Neural crest cell (in vitro differentiated cells): ENCODE measurements at regions not wholly inside any gene's neighbourhood (a gene's known extent, or its start where the extent isn't known, plus 50 kb on each side); places are given as distances from the start of the nearest gene placed in this dataset.

Source experiments
- DNase-seq: peaks from one replicate; pipeline ENCODE4 v3.0.0; 2021; ENCODE audit warnings: low read depth, mixed read lengths, low spot score
- H3K27ac Mint-ChIP-seq: one replicate; pipeline ENCODE4 v1.8.0; 2021; ENCODE audit warnings: mild to moderate bottlenecking, mixed read lengths; ENCODE audit not compliant: unreplicated experiment
- H3K27me3 Mint-ChIP-seq: 2 replicates; pipeline ENCODE4 v1.8.0; 2021; ENCODE audit warnings: low read depth, mild to moderate bottlenecking, mixed read lengths
- H3K36me3 Mint-ChIP-seq: 2 replicates; pipeline ENCODE4 v1.8.0; 2021; ENCODE audit warnings: low read depth, mild to moderate bottlenecking, mixed read lengths
- H3K4me1 Mint-ChIP-seq: 2 replicates; pipeline ENCODE4 v1.8.0; 2021; ENCODE audit warnings: mixed read lengths
- H3K4me3 Mint-ChIP-seq: one replicate; pipeline ENCODE4 v1.8.0; 2021; ENCODE audit warnings: mild to moderate bottlenecking, mixed read lengths
- H3K9me3 Mint-ChIP-seq: 2 replicates; pipeline ENCODE4 v1.8.0; 2021; ENCODE audit warnings: mixed read lengths
- CTCF ChIP-seq: fragments of 200-600 bp; sonication (generic); conservative IDR thresholded peaks from 2 replicates; pipeline ENCODE4 v1.5.0; 2021; ENCODE audit warnings: antibody characterized with exemption, mild to moderate bottlenecking

GRCh38 chr2:216781709-216782108, 78.2 kb downstream of the TNP1 start:
- peaks cover 7% of the 10 kb centered on the region for H3K36me3 Mint-ChIP-seq
- TF ChIP-seq CTCF: no peak
- peaks cover 16% of the 10 kb centered on the region for H3K9me3 Mint-ChIP-seq
- H3K4me3 Mint-ChIP-seq: no peak overlapping the region
- DNase-seq: no peak
- no peaks in the 10 kb centered on the region for H3K27me3 Mint-ChIP-seq
- peaks cover 43% of the 10 kb centered on the region for H3K4me1 Mint-ChIP-seq
- peak overlapping the region; percentile 23 for H3K27ac Mint-ChIP-seq

GRCh38 chr2:216780843-216781242, 79.0 kb downstream of the TNP1 start:
- Mint-ChIP-seq H3K27ac (no peak overlapping the region), H3K9me3 (peaks cover 16% of the 10 kb centered on the region), H3K36me3 (peaks cover 7% of the 10 kb centered on the region), H3K27me3 (no peaks in the 10 kb centered on the region), H3K4me3 (no peak overlapping the region), H3K4me1 (peaks cover 52% of the 10 kb centered on the region)
- no peak for TF ChIP-seq CTCF
- no peak for DNase-seq

GRCh38 chr2:216777637-216778273, 82.1 kb downstream of the TNP1 start:
- peaks cover 7% of the 10 kb centered on the region for H3K36me3 Mint-ChIP-seq
- H3K27me3 Mint-ChIP-seq: no peaks in the 10 kb centered on the region
- H3K27ac Mint-ChIP-seq: no peak overlapping the region
- peak; percentile 77 for TF ChIP-seq CTCF
- H3K4me3 Mint-ChIP-seq: peak overlapping the region; percentile 26
- H3K9me3 Mint-ChIP-seq: peaks cover 18% of the 10 kb centered on the region
- peak; percentile 19 for DNase-seq
- peaks cover 56% of the 10 kb centered on the region for H3K4me1 Mint-ChIP-seq

GRCh38 chr2:216776066-216776850, 80.9 kb upstream of the IGFBP5 start:
- Mint-ChIP-seq H3K27me3 (no peaks in the 10 kb centered on the region), H3K27ac (peak overlapping the region; percentile 52), H3K9me3 (peaks cover 21% of the 10 kb centered on the region), H3K4me1 (peaks cover 45% of the 10 kb centered on the region), H3K36me3 (peaks cover 10% of the 10 kb centered on the region), H3K4me3 (no peak overlapping the region)
- DNase-seq: no peak
- no peak for TF ChIP-seq CTCF

- Mint-ChIP-seq H3K27me3 (no peaks in the 10 kb centered on the region), H3K9me3 (peaks cover 23% of the 10 kb centered on the region), H3K4me3 (no peak overlapping the region), H3K4me1 (peaks cover 40% of the 10 kb centered on the region), H3K27ac (no peak overlapping the region), H3K36me3 (peaks cover 11% of the 10 kb centered on the region)
- DNase-seq: no peak
- no peak for TF ChIP-seq CTCF
Measured at GRCh38 chr2:216775043-216775453, 79.7 kb upstream of the IGFBP5 start.
